ENCODE measurements at regions not wholly inside any gene's neighbourhood (a gene's known extent, or its start where the extent isn't known, plus 50 kb on each side); places are given as distances from the start of the nearest gene placed in this dataset.

GRCh38 chr3:106007512-106007911 is 138.7 kb upstream of the CBLB start:
- intact Hi-C loops (cut with micrococcal nuclease): no loop called here
- peaks cover 9% of the 10 kb centered on the region for H3K9me3 Mint-ChIP-seq
- peak; percentile 32 for DNase-seq
- H3K36me3 Mint-ChIP-seq (ENCODE audit: low read depth): peaks cover 7% of the 10 kb centered on the region
- peak overlapping the region; percentile 13 for H3K27ac Mint-ChIP-seq
- no peaks in the 10 kb centered on the region for H3K27me3 Mint-ChIP-seq (ENCODE audit: low read depth)
- CTCF ChIA-PET: no interaction called here
- no peak overlapping the region for H3K4me3 Mint-ChIP-seq
- H3K4me1 Mint-ChIP-seq (ENCODE audit: low read depth): peaks cover 51% of the 10 kb centered on the region

GRCh38 chr3:106008766-106009165 is 140.0 kb upstream of the CBLB start:
- H3K36me3 Mint-ChIP-seq (ENCODE audit: low read depth): peaks cover 7% of the 10 kb centered on the region
- H3K4me3 Mint-ChIP-seq: no peak overlapping the region
- intact Hi-C loops (cut with micrococcal nuclease): no loop called here
- H3K27me3 Mint-ChIP-seq (ENCODE audit: low read depth): no peaks in the 10 kb centered on the region
- CTCF ChIA-PET: interaction anchor here (0.6 to 1.0 kb wide), 2 partner anchors 171 to 323 kb away, joined by 3 read pairs; no protein-coding TSS in a partner anchor
- peaks cover 9% of the 10 kb centered on the region for H3K9me3 Mint-ChIP-seq
- H3K4me1 Mint-ChIP-seq (ENCODE audit: low read depth): peaks cover 56% of the 10 kb centered on the region
- H3K27ac Mint-ChIP-seq: no peak overlapping the region
- no peak for DNase-seq

GRCh38 chr3:106010829-106011228 is 142.0 kb upstream of the CBLB start:
- intact Hi-C loops (cut with micrococcal nuclease): loop anchor here (1.0 to 5.0 kb wide), 11 partner anchors 58 to 642 kb away; partner anchors contain the start of gene CBLB
- H3K27ac Mint-ChIP-seq: peak overlapping the region; percentile 65
- peaks cover 7% of the 10 kb centered on the region for H3K36me3 Mint-ChIP-seq (ENCODE audit: low read depth)
- H3K4me3 Mint-ChIP-seq: no peak overlapping the region
- CTCF ChIA-PET: interaction anchor here (0.7 kb wide), 1 partner anchor 51 kb away, joined by 3 read pairs; no protein-coding TSS in a partner anchor
- DNase-seq: no peak
- H3K9me3 Mint-ChIP-seq: peaks cover 9% of the 10 kb centered on the region
- H3K4me1 Mint-ChIP-seq (ENCODE audit: low read depth): peaks cover 61% of the 10 kb centered on the region
- H3K27me3 Mint-ChIP-seq (ENCODE audit: low read depth): no peaks in the 10 kb centered on the region

GRCh38 chr3:106013971-106014370 is 145.2 kb upstream of the CBLB start:
- peaks cover 49% of the 10 kb centered on the region for H3K4me1 Mint-ChIP-seq (ENCODE audit: low read depth)
- intact Hi-C loops (cut with micrococcal nuclease): loop anchor here (1.0 to 5.0 kb wide), 5 partner anchors 105 to 593 kb away; no protein-coding TSS in a partner anchor
- H3K27me3 Mint-ChIP-seq (ENCODE audit: low read depth): no peaks in the 10 kb centered on the region
- no peak overlapping the region for H3K4me3 Mint-ChIP-seq
- CTCF ChIA-PET: interaction anchor here (0.7 to 0.8 kb wide), 2 partner anchors 179 to 383 kb away, joined by 3 read pairs; no protein-coding TSS in a partner anchor
- no peak for DNase-seq
- H3K27ac Mint-ChIP-seq: peak overlapping the region; percentile 37
- peaks cover under 1% of the 10 kb centered on the region for H3K36me3 Mint-ChIP-seq (ENCODE audit: low read depth)
- peaks cover 4% of the 10 kb centered on the region for H3K9me3 Mint-ChIP-seq

- H3K27me3 Mint-ChIP-seq (ENCODE audit: low read depth): no peaks in the 10 kb centered on the region
- intact Hi-C loops (cut with micrococcal nuclease): loop anchor here (1.0 to 5.0 kb wide), 5 partner anchors 105 to 593 kb away; no protein-coding TSS in a partner anchor
- no peak overlapping the region for H3K27ac Mint-ChIP-seq
- H3K9me3 Mint-ChIP-seq: peaks cover 4% of the 10 kb centered on the region
- DNase-seq: no peak
- CTCF ChIA-PET: interaction anchor here (0.7 to 0.8 kb wide), 2 partner anchors 179 to 383 kb away, joined by 3 read pairs; no protein-coding TSS in a partner anchor
- H3K36me3 Mint-ChIP-seq (ENCODE audit: low read depth): no peaks in the 10 kb centered on the region
- peaks cover 43% of the 10 kb centered on the region for H3K4me1 Mint-ChIP-seq (ENCODE audit: low read depth)
- H3K4me3 Mint-ChIP-seq: no peak overlapping the region
Measured at GRCh38 chr3:106014518-106014917, 145.7 kb upstream of the CBLB start.

- H3K27ac Mint-ChIP-seq: no peak overlapping the region
- CTCF ChIA-PET: interaction anchor here (0.6 to 0.8 kb wide), 2 partner anchors 180 to 261 kb away, joined by 3 to 4 read pairs; no protein-coding TSS in a partner anchor
- intact Hi-C loops (cut with micrococcal nuclease): loop anchor here (1.0 to 5.0 kb wide), 5 partner anchors 104 to 592 kb away; no protein-coding TSS in a partner anchor
- no peak overlapping the region for H3K4me3 Mint-ChIP-seq
- peaks cover 2% of the 10 kb centered on the region for H3K9me3 Mint-ChIP-seq
- H3K36me3 Mint-ChIP-seq (ENCODE audit: low read depth): no peaks in the 10 kb centered on the region
- no peak for DNase-seq
- H3K4me1 Mint-ChIP-seq (ENCODE audit: low read depth): peaks cover 39% of the 10 kb centered on the region
- no peaks in the 10 kb centered on the region for H3K27me3 Mint-ChIP-seq (ENCODE audit: low read depth)
Measured at GRCh38 chr3:106014971-106015370, 146.2 kb upstream of the CBLB start.

- intact Hi-C loops (cut with micrococcal nuclease): no loop called here
- Mint-ChIP-seq H3K4me1 (ENCODE audit: low read depth) (peaks cover 20% of the 10 kb centered on the region), H3K9me3 (peaks cover 2% of the 10 kb centered on the region), H3K27ac (no peak overlapping the region), H3K27me3 (ENCODE audit: low read depth) (no peaks in the 10 kb centered on the region), H3K4me3 (no peak overlapping the region), H3K36me3 (ENCODE audit: low read depth) (no peaks in the 10 kb centered on the region)
- DNase-seq: no peak
- CTCF ChIA-PET: no interaction called here
Measured at GRCh38 chr3:106018102-106018501, 149.3 kb upstream of the CBLB start.

GRCh38 chr3:106018929-106019550 is 150.2 kb upstream of the CBLB start:
- DNase-seq: no peak
- intact Hi-C loops (cut with micrococcal nuclease): no loop called here
- H3K36me3 Mint-ChIP-seq (ENCODE audit: low read depth): no peaks in the 10 kb centered on the region
- no peak overlapping the region for H3K27ac Mint-ChIP-seq
- CTCF ChIA-PET: interaction anchor here (0.6 kb wide), 1 partner anchor 214 kb away, joined by 3 read pairs; no protein-coding TSS in a partner anchor
- no peaks in the 10 kb centered on the region for H3K27me3 Mint-ChIP-seq (ENCODE audit: low read depth)
- no peak overlapping the region for H3K4me3 Mint-ChIP-seq
- peaks cover 13% of the 10 kb centered on the region for H3K4me1 Mint-ChIP-seq (ENCODE audit: low read depth)
- H3K9me3 Mint-ChIP-seq: peaks cover 2% of the 10 kb centered on the region

GRCh38 chr3:106022913-106023312 is 154.1 kb upstream of the CBLB start:
- DNase-seq: no peak
- Mint-ChIP-seq H3K4me3 (no peak overlapping the region), H3K36me3 (ENCODE audit: low read depth) (no peaks in the 10 kb centered on the region), H3K27ac (no peak overlapping the region), H3K27me3 (ENCODE audit: low read depth) (no peaks in the 10 kb centered on the region), H3K4me1 (ENCODE audit: low read depth) (peaks cover 5% of the 10 kb centered on the region), H3K9me3 (peaks cover 3% of the 10 kb centered on the region)
- intact Hi-C loops (cut with micrococcal nuclease): no loop called here
- CTCF ChIA-PET: no interaction called here

GRCh38 chr3:106025151-106025722 is 156.4 kb upstream of the CBLB start:
- Mint-ChIP-seq H3K27ac (no peak overlapping the region), H3K4me1 (ENCODE audit: low read depth) (peaks cover 5% of the 10 kb centered on the region), H3K4me3 (no peak overlapping the region), H3K9me3 (peaks cover 1% of the 10 kb centered on the region), H3K27me3 (ENCODE audit: low read depth) (no peaks in the 10 kb centered on the region), H3K36me3 (ENCODE audit: low read depth) (no peaks in the 10 kb centered on the region)
- DNase-seq: no peak
- intact Hi-C loops (cut with micrococcal nuclease): no loop called here
- CTCF ChIA-PET: interaction anchor here (0.6 to 0.9 kb wide), 4 partner anchors 57 to 584 kb away, joined by 3 read pairs; no protein-coding TSS in a partner anchor

- Mint-ChIP-seq H3K9me3 (peaks cover 1% of the 10 kb centered on the region), H3K27ac (no peak overlapping the region), H3K4me1 (ENCODE audit: low read depth) (peaks cover 5% of the 10 kb centered on the region), H3K4me3 (no peak overlapping the region), H3K36me3 (ENCODE audit: low read depth) (no peaks in the 10 kb centered on the region), H3K27me3 (ENCODE audit: low read depth) (no peaks in the 10 kb centered on the region)
- intact Hi-C loops (cut with micrococcal nuclease): no loop called here
- CTCF ChIA-PET: no interaction called here
- no peak for DNase-seq
Measured at GRCh38 chr3:106029954-106030626, 161.3 kb upstream of the CBLB start.

- Mint-ChIP-seq H3K27ac (no peak overlapping the region), H3K27me3 (ENCODE audit: low read depth) (no peaks in the 10 kb centered on the region), H3K4me1 (ENCODE audit: low read depth) (peaks cover 3% of the 10 kb centered on the region), H3K4me3 (no peak overlapping the region), H3K9me3 (peaks cover 1% of the 10 kb centered on the region), H3K36me3 (ENCODE audit: low read depth) (no peaks in the 10 kb centered on the region)
- intact Hi-C loops (cut with micrococcal nuclease): no loop called here
- CTCF ChIA-PET: no interaction called here
- DNase-seq: no peak
Measured at GRCh38 chr3:106030627-106030963, 161.8 kb upstream of the CBLB start.
